HG03558 (cell line): ENCODE measurements at regions not wholly inside any gene's neighbourhood (a gene's known extent, or its start where the extent isn't known, plus 50 kb on each side); places are given as distances from the start of the nearest gene placed in this dataset.
"Not testable (repeated sequence)": the region's sequence is repeated elsewhere in the genome, so short reads cannot be mapped to it uniquely, and the experiment has no call there.

ENCODE experiments used
- ATAC-seq: cut with Tn5 transposase; IDR thresholded peaks from one replicate; pipeline ENCODE4 v1.9.1; 2021; ENCODE audit warnings: moderate number of reproducible peaks; ENCODE audit not compliant: unreplicated experiment; ENCODE audit errors: extremely low read depth

DNA sequence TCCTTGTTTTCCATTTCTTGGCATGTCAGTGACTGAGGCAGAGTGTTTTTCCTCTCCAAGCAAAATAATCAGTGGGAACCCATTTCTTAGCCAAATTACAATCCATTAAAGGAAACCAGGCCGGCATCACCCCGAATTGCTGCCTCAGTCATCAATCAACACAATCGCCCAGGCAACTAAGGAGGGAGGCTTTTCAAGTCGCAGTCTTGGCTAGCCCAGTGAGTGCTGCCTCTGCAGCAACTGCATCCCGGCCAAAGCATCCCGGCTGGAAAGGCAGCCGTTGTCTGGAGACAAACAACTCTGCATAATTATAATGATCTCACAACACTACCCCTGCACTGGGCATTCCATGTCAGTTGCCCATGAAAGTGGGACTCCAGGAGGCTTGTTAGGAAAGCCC lies 213.5 kb upstream of the PRICKLE2 start:
- no peak for ATAC-seq

DNA sequence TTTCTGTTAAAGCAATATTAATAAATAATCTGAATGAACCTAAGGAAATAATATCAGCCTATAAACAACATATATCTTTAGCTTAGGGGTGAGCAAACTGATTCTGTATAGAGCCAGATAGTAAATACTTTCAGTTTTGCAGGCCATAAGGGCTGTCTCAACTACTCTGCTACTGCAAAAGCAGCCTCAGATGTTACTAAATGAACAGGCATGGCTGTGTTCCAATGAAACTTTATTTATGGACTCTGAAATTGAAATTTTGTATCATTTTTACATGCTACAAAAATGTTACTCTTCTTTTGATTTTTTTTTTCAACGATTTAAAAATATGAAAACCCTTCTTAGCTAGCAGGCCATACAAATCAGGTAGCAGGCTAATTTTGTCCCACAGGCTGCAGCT lies 212.8 kb upstream of the PRICKLE2 start:
- ATAC-seq = no peak

DNA sequence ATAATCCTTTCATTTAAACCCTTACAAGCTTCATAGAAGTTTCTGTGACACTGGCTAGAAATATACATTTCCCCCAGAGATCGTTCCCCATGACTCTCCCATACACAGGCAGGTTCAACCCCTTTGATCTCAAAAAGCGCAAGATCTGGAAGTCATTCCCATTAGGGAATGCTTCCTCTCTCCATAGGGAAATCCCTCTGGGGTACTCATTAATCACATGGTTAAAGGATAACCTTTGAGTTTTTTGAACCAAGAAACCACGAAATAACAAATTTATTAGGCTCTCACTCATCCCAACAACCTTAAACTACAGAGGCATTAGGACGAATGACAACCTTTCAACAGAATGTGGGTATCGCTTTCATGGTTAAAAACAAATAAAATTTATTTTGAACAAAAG lies 211.9 kb upstream of the PRICKLE2 start:
- ATAC-seq = no peak

DNA sequence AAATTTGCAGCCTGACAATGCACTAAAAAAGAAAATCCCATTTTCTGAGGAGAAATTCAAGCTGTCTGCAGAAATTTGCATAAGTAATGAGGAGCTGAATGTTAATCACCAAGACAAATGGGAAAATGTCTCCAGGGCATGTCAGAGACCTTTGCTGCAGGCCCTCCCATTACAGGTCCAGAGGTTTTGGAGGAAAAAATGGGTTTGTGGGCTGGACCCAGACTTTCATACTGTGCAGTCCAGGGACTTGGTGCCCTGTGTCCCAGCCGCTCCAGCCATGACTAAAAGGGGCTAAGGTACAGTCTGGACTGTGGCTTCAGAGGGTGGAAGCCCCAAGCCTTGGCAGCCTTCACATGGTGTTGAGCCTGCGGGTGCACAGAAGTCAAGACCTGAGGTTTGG lies 209.8 kb upstream of the PRICKLE2 start:
- ATAC-seq = not testable (repeated sequence)

DNA sequence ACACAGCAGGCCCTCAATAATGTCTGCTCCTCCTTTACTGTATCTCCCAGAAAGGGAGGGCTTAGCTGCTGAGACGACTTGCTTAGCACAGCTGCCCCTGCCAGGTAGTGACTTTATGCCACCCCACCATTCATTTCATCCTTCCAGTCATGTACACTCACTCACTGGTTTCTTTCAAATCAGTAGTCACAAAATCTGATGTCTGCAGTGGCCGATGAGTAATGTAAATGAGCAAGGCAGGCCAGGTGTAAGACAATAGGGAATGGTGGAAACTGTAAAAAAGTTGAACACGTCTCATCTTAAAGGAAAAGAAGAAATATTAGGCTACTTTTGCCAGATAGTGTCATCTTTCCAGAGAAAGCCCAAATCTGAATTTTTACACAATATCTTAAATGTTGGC lies 207.6 kb upstream of the PRICKLE2 start:
- ATAC-seq = no peak

DNA sequence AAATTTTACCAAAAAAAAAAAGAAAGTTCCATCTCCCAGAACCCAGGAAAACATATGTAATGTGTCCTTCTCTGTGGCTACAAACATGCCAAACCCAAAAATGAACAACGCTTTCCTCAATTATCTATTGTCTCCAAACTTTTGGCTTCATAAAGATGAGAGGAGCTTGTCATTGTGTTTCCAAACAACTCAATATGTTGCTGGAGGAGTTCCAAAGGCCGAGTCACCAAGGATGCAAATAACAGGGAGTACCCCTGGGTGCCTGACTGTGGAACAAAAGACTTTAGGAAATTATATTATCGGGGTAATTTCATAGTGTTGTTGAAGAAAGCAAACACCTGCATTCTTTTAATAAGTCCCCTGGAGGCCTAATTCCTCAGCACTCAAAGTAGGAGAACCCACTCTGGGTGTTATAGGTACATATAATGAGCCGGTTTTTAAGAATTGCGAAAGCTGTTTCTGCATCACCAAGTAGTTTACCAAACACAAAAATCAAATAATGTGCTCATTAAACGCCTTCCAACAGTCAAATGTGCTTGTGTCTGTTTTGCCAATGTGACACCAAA lies 206.3 kb upstream of the PRICKLE2 start:
- no peak for ATAC-seq

DNA sequence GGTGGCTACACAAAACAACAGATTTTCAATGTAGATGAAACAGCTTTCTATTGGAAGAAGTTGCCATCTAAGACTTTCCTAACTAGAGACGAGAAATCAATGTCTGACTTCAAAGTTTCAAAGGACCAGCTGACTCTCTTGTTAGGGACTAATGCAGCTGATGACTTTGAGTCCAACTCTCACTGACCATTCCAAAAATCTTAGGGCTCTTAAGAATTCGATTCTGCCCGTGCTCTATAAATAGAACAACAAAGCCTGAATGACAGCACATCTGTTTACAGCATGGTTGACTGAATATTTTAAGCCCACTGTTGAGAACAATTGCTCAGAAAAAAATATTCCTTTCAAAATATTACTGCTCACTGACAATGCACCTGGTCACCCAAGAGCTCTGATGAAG lies 202.4 kb upstream of the PRICKLE2 start:
- ATAC-seq = no peak

DNA sequence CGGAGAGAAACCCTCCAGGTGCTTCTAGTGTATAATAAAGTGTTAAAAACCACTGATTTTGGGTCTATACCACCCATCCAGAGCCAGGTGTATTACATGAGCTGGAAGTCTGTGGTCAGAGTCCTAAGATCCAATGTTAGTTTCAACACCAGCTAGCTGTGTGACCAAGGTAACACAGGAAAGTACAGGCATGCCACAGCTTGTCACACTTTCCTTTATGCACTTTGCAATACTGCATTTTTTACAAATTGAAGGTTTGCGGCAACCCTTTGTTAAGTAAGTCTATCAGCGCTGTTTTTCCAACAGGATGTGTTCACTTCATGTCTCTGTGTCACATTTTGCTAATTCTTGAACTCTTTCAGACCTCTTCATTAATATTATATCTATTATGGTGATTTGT lies 201.3 kb upstream of the PRICKLE2 start:
- no peak for ATAC-seq

DNA sequence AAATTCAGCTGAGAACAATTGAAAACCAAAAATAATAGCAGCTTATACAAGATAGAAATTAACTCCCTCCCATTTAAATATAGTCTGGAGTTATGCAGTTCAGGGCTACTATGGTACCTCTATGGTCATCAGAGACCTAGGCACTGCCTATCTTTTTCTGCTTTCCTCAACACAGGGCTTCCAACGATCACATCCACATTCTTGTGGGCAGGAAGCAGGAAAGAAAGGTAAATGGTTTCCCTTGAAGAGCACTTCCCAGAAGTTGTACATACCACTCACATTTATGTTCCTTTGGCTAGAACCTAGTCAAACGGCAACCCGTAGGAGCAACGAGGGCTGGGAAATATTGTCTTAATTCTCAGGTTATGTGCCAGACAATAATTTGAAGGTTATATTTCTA lies 197.7 kb upstream of the PRICKLE2 start:
- no peak for ATAC-seq

DNA sequence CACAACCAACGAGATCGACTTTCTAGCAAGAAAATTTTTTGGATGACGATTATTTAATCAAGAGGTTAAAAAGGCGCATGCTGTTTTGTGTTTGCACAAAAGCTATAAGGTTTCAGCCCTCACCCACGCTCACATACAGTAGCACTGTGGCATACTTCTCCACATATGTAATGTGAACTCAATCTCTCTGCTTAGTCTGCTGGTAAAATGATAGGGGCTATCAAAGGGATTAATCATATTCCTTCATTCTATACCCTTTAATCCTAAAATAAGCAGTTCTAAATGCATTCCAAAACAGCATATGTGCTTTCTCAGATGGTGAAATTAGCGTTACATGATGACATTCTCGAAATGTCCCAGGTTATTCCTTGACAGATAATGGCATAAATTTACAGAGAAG lies 196.9 kb upstream of the PRICKLE2 start:
- no peak for ATAC-seq

DNA sequence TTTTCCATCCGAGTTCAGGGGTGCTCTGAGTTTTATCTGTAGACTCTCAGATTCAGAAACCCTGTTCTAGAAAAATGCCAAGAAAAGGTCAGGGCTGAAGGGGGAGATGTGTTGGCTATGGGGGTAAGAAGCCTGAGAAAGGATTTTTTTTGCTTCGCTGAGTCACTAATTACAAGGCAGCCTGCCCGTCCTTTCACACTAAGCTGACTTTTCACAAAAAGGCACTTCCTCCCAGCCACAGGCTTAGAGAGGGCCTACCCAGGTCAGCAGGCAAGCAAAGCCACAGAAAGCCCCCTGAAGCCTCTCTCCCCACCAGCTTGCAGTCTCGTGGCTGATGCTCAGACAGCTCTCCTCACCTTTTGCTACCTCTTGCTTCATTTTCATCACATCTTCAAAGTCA lies 192.6 kb upstream of the PRICKLE2 start:
- no peak for ATAC-seq

DNA sequence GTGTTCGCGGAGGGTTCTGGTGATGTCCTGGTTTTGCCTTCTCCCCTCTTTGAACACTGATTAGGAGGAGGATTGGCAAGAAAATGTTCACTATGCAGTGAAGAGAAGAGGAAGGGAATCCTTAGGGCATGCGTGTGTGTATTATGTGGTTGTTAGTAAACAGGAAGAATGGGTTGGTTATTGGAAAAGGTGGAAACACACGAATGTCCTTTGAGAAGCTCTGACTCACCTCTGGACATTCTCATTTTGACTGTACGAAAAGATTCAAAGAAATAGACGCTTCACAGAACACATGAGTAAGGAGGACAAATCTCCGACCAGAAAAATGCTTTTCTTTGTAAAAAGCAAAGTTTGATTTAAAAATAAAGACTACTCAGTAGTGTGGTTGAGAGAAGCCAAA lies 188.8 kb upstream of the PRICKLE2 start:
- ATAC-seq = no peak

DNA sequence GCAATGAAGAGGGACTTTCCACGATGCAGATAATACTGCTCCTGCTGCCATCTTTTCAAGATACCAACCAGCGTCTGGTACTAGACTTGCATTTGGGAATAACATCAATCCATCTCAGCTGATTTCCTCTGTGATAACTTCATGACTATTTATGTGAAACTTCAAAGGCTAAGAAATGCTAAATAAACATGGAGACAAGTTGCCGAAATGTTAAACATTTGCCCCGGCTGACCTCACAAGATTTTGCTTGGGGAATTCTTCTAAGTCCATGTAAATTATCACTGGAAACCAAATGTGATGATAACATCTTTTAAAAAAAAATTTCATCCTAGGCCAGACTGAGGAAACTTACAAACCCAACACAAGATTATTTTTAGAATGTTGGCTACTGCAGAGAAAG lies 185.8 kb upstream of the PRICKLE2 start:
- no peak for ATAC-seq

DNA sequence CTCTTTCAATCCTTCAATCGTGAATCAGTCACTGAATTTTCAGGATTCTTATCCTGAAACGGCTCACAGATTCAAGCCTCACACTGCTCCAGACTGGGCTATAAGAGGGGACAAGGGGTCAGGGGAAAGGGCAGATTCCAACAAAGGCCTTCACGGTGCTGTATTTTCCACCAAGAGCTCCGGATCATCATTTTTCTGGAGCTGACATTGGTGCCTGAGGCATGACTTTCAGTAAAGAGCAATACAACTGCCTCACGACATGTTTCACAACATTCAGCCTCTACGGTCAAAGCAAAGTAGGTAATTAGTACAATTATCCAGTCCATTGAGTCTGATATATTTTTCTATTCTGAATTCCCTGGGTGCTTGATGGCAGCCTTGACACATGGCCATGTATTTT lies 185.0 kb upstream of the PRICKLE2 start:
- ATAC-seq = no peak

DNA sequence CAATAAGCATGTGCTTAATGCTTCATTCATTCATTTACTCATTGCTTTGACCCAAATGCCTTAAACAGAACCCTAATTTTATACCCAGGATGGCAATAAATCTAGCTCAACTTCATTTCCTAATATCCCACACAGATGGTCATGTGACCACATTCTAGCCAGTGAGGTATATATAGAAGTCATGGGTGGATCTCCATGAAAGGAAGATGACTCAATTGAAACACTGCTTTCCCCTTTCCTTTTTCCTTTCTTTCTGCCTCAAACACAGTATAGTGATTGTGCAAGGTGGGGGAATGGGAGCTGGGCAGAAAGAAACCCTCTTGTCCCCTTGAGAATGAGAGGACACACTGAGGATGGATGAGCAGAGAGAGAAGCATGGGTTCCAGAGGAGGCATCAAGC lies 183.5 kb upstream of the PRICKLE2 start:
- ATAC-seq = no peak

DNA sequence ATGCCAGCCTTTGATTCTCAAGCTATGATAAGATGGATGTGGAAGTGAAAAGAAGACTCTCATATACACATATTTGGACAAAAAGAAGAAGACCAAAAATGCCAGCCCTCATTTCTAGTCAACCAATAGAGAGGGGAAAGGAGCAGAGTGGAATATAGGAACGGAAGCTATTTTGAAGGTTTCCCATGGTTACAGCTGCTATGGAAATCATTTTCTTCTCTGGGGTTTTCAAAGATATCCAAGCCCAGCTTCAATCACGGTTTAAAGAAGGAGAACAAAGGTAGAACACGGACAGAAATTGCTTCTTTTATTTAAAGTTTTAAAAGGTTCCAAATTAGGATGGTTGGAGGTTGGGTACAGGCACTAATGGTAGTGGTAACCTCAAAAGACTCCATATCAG lies 181.0 kb upstream of the PRICKLE2 start:
- ATAC-seq = no peak

DNA sequence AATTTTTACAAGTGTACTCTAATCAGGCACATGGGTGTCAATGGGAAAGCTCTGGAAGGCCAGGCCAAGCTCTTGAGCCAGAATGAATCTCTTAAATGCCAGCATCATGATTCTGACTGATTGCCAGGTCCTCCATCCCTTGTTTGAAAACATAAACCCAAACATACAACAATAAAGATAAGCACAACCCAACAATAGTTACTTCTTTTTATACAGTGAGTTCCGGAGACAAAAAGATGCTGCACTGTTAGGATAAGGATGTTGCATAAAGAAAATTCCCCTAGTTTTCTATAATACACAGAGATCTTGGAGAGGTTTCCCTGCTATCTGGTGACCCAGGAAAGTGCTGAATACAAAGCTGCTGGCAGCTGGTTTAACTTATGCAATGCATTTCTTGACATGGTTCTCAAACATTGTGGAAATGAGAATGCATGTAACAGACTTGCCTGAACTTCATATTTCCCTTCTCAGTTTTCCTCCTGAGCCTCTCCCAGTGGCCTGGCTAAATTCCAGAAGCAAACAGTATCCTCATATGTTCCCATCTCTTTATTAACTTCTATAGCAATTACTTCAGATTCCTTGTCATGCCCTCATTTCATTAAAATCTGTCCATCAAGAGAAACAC lies 180.1 kb upstream of the PRICKLE2 start:
- no peak for ATAC-seq

DNA sequence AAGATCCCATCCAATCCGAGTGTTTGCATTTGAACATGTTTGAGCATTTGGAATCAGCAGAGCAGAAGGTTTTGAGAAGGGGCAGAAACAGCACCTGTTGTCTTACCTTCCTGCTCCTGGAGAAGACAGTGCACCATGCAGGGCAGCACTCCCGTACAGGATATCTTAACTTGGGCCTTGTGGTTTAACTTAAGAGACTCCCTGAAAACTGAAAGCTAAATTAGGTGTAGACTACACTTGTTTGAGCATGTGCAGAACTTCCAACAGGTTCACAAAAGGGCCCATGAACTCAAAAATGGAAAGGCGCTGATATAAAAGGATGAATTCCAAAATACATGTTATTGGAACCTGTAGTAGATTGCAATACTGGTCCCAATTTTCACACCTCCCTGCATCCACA lies 175.4 kb upstream of the PRICKLE2 start:
- ATAC-seq = no peak

DNA sequence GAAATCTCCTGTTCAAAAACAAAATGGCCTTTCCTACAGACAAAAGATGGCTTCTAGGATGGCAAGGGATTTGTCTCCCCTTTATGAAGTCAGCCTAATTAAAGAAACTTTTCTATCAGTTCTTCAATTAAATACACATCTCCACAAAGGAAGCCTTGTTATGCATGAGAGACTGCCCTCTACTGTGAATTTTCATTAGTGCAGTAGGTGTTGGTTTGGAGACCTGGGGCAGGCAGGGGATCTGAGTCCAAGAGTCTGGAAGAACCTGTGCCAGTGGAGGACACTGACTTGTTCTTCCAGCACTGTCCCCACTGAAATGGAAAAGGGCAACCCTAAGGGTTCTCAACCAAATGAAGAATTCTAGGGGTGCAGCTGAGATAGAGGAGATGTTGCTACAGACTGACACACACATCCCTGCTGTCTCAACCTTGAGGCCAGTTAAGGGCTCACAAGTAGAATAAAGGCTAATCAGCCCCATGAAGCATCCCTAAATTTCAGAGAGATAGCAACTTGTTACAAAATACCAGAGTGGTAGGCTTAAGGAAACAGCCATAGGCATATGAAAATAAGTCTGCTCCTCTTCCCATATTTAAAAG lies 174.0 kb upstream of the PRICKLE2 start:
- no peak for ATAC-seq

DNA sequence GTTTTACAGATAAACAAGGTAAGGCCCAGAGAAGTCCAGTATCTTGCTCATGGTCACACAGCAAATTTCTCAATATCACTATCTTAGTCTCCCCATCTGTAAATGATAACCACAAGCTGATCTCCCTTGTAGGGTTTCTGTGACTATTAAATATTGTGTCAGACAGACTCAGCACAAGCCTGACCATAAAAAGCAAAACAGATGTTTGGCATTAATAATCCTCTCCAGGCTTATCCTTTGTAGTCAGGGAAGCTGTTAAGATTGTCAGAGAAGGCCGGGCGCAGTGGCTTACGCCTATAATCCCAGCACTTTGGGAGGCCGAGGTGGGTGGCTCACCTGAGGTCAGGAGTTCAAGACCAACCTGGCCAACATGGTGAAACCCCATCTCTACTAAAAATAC lies 173.2 kb upstream of the PRICKLE2 start:
- no peak for ATAC-seq

DNA sequence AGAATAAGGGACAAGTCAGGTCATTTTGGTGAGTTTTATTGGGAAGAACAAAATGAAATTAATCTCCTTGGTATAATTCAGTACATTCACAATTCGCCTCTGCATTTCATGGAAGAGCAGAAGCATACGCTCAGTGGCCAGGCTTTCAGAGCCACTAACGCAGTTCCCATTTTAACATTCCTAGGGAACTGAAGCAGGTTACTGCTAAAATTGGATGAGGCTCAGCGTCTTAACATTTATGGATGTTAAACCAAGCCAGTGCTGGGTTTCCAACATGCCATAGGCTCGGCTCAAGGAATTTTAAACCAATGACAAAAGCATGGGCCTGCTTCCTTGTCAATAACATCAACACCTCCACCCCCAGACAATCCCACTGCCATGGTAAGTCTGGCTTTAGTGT lies 172.7 kb upstream of the PRICKLE2 start:
- ATAC-seq = no peak

DNA sequence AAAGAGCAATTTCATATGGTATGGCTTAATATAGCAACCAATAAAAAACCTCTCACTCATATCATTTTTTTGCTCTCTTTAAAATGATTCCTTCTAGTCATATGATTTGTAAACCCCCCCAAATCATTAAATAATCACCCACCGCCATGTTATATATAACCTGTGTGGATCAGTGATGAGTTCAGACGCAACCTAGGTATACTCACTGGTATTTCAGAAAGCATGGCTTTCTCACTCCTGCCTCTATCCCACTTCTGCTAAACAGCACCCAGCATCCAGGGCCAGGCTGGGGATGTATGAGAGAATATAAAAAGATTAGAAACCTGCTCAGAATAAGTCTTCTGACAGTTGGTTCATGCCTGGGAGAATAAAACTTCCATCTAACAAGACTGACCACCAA lies 172.3 kb upstream of the PRICKLE2 start:
- ATAC-seq = no peak
